ENCODE measurements at regions not wholly inside any gene's neighbourhood (a gene's known extent, or its start where the extent isn't known, plus 50 kb on each side); places are given as distances from the start of the nearest gene placed in this dataset.

DNA sequence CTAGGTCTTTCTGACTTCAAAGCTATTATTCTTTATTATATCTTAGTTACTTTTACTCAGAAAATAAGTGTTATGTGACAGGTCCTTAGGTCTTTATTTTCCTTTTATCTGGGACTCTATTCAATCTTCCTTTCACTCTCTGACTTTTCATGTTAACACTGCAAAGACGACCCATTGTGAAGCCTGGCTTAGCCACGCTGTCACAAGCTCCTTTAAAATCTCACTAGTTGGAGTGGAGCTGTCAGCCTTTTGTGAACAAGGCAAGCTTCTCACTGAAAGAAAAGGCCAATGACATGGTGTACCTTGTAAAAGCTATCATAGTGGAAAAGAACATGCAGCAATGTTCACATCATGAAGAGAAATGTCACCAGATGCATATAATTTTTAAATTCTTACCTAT lies 1130.7 kb upstream of the FAM98A start:
- TF ChIP-seq, protein P1, sequence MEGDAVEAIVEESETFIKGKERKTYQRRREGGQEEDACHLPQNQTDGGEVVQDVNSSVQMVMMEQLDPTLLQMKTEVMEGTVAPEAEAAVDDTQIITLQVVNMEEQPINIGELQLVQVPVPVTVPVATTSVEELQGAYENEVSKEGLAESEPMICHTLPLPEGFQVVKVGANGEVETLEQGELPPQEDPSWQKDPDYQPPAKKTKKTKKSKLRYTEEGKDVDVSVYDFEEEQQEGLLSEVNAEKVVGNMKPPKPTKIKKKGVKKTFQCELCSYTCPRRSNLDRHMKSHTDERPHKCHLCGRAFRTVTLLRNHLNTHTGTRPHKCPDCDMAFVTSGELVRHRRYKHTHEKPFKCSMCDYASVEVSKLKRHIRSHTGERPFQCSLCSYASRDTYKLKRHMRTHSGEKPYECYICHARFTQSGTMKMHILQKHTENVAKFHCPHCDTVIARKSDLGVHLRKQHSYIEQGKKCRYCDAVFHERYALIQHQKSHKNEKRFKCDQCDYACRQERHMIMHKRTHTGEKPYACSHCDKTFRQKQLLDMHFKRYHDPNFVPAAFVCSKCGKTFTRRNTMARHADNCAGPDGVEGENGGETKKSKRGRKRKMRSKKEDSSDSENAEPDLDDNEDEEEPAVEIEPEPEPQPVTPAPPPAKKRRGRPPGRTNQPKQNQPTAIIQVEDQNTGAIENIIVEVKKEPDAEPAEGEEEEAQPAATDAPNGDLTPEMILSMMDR (IDR thresholded peaks at IDR 0.05), result no peak
- TF ChIP-seq POLR2A (IDR thresholded peaks at IDR 0.05) (no peak), POLR2AphosphoS5 (IDR thresholded peaks at IDR 0.05) (no peak)

Measured in prostate gland (tissue), 2 donors.